H9 (cell line): ENCODE measurements at regions not wholly inside any gene's neighbourhood (a gene's known extent, or its start where the extent isn't known, plus 50 kb on each side); places are given as distances from the start of the nearest gene placed in this dataset.

Source experiments
- DNase-seq: peaks from one replicate; pipeline ENCODE4 v3.0.0-alpha.2; 2017
- H2AFZ ChIP-seq: one replicate; pipeline ENCODE4 v1.6.1; 2013; ENCODE audit warnings: mild to moderate bottlenecking, low read length, control low read depth, moderate library complexity
- H2AK5ac ChIP-seq: 2 replicates; pipeline ENCODE4 v1.6.1; 2013; ENCODE audit warnings: low read length, control low read depth, mixed read lengths; ENCODE audit not compliant: insufficient read length
- H2BK120ac ChIP-seq: one replicate; pipeline ENCODE4 v1.6.1; 2013; ENCODE audit warnings: low read depth, mild to moderate bottlenecking, low read length, control low read depth, inconsistent platforms; ENCODE audit not compliant: poor library complexity, severe bottlenecking
- H2BK12ac ChIP-seq: 2 replicates; pipeline ENCODE4 v1.6.1; 2013; ENCODE audit warnings: low read length, control low read depth, mixed read lengths, low read depth; ENCODE audit not compliant: insufficient read length
- H2BK15ac ChIP-seq: 2 replicates; pipeline ENCODE4 v1.6.1; 2013; ENCODE audit warnings: low read depth, low read length, control low read depth
- H2BK20ac ChIP-seq: one replicate; pipeline ENCODE4 v1.6.1; 2013; ENCODE audit warnings: low read depth, mild to moderate bottlenecking, low read length, control low read depth, inconsistent platforms; ENCODE audit not compliant: poor library complexity, severe bottlenecking
- H2BK5ac ChIP-seq: 2 replicates; pipeline ENCODE4 v1.6.1; 2013; ENCODE audit warnings: low read length, control low read depth, mixed read lengths; ENCODE audit not compliant: insufficient read length
- H3K14ac ChIP-seq: 2 replicates; pipeline ENCODE4 v1.6.1; 2013; ENCODE audit warnings: low read length, control low read depth; ENCODE audit not compliant: insufficient read depth
- H3K18ac ChIP-seq: 2 replicates; pipeline ENCODE4 v1.6.1; 2013; ENCODE audit warnings: low read depth, mild to moderate bottlenecking, mixed read lengths, low read length, control low read depth; ENCODE audit not compliant: insufficient read length
- H3K23ac ChIP-seq: 2 replicates; pipeline ENCODE4 v1.6.1; 2013; ENCODE audit warnings: low read length, control low read depth, mixed read lengths, low read depth; ENCODE audit not compliant: insufficient read length
- H3K23me2 ChIP-seq: 2 replicates; pipeline ENCODE4 v1.6.1; 2013; ENCODE audit warnings: low read depth, mild to moderate bottlenecking, mixed read lengths, low read length, control low read depth; ENCODE audit not compliant: insufficient read length, poor library complexity, severe bottlenecking
- H3K27ac ChIP-seq: 2 replicates; pipeline ENCODE4 v1.5.1; 2013; ENCODE audit warnings: low read length, control low read depth, mixed read lengths, low read depth; ENCODE audit not compliant: insufficient read length
- H3K27me3 ChIP-seq: 2 replicates; pipeline ENCODE4 v1.6.1; 2013; ENCODE audit warnings: low read length, control low read depth, inconsistent platforms; ENCODE audit not compliant: insufficient read depth
- H3K4ac ChIP-seq: 2 replicates; pipeline ENCODE4 v1.6.1; 2013; ENCODE audit warnings: low read depth, mild to moderate bottlenecking, control low read depth, inconsistent platforms, low read length, moderate library complexity
- H3K4me1 ChIP-seq: 2 replicates; pipeline ENCODE4 v1.6.1; 2013; ENCODE audit warnings: low read length, control low read depth, inconsistent platforms; ENCODE audit not compliant: insufficient read depth
- H3K4me2 ChIP-seq: 2 replicates; pipeline ENCODE4 v1.6.1; 2013; ENCODE audit warnings: low read length, control low read depth, mixed read lengths; ENCODE audit not compliant: insufficient read length, insufficient read depth
- H3K56ac ChIP-seq: 2 replicates; pipeline ENCODE4 v1.6.1; 2013; ENCODE audit warnings: low read depth, mild to moderate bottlenecking, mixed read lengths, low read length, control low read depth; ENCODE audit not compliant: insufficient read length
- H3K79me1 ChIP-seq: 2 replicates; pipeline ENCODE4 v1.6.1; 2013; ENCODE audit warnings: low read depth, mild to moderate bottlenecking, moderate library complexity, low read length, control low read depth, inconsistent platforms; ENCODE audit not compliant: insufficient read depth, poor library complexity, severe bottlenecking
- H3K79me2 ChIP-seq: 2 replicates; pipeline ENCODE4 v1.6.1; 2013; ENCODE audit warnings: low read length, control low read depth, inconsistent platforms; ENCODE audit not compliant: insufficient read depth
- H3K9ac ChIP-seq: 2 replicates; pipeline ENCODE4 v1.6.1; 2013; ENCODE audit warnings: low read length, control low read depth, mixed read lengths; ENCODE audit not compliant: insufficient read length; ENCODE audit errors: extremely low read depth
- H3K9me3 ChIP-seq: one replicate; pipeline ENCODE4 v1.6.1; 2013; ENCODE audit warnings: low read depth, low read length, inconsistent platforms; ENCODE audit not compliant: control insufficient read depth
- H3T11ph ChIP-seq: one replicate; pipeline ENCODE4 v1.6.1; 2013; ENCODE audit warnings: mild to moderate bottlenecking, low read length, control low read depth, inconsistent platforms
- H4K20me1 ChIP-seq: one replicate; pipeline ENCODE4 v1.6.1; 2013; ENCODE audit not compliant: control insufficient read depth, insufficient read length, insufficient read depth
- H4K5ac ChIP-seq: 2 replicates; pipeline ENCODE4 v1.6.1; 2013; ENCODE audit warnings: low read depth, mild to moderate bottlenecking, mixed read lengths, low read length, control low read depth; ENCODE audit not compliant: insufficient read length
- H4K8ac ChIP-seq: replicated peaks from 2 replicates; pipeline ENCODE4 v1.6.1; 2013; ENCODE audit warnings: low read length, control low read depth, mixed read lengths, low read depth; ENCODE audit not compliant: insufficient read length
- H4K91ac ChIP-seq: 2 replicates; pipeline ENCODE4 v1.6.1; 2013; ENCODE audit warnings: low read depth, mild to moderate bottlenecking, moderate library complexity, mixed read lengths, low read length, control low read depth; ENCODE audit not compliant: insufficient read length
- H3K27ac Mint-ChIP-seq, 3 experiments: 2 replicates in 2 of 3; 3 replicates in 1 of 3; pipeline ENCODE4 v1.8.0; 2020 to 2021; ENCODE audit warnings: mixed read lengths in 3 of 3, mild to moderate bottlenecking in 1 of 3, moderate library complexity in 1 of 3
- H3K27me3 Mint-ChIP-seq: 2 replicates; pipeline ENCODE4 v1.8.0; 2021; ENCODE audit warnings: low read depth, mild to moderate bottlenecking, moderate library complexity, mixed read lengths
- H3K36me3 Mint-ChIP-seq, 3 experiments: 2 replicates in 2 of 3; 3 replicates in 1 of 3; pipeline ENCODE4 v1.8.0; 2020 to 2021; ENCODE audit warnings: low read depth in 3 of 3, mixed read lengths in 3 of 3; ENCODE audit not compliant: insufficient read depth in 1 of 3
- H3K4me1 Mint-ChIP-seq, 2 experiments: 2 replicates each; pipeline ENCODE4 v1.8.0; 2020; ENCODE audit warnings: mixed read lengths in 2 of 2
- H3K4me3 Mint-ChIP-seq, 2 experiments: 2 replicates in 1 of 2; 3 replicates in 1 of 2; pipeline ENCODE4 v1.8.0; 2020 to 2021; ENCODE audit warnings: mild to moderate bottlenecking in 2 of 2, mixed read lengths in 2 of 2, moderate library complexity in 1 of 2
- H3K9me3 Mint-ChIP-seq, 2 experiments: 2 replicates in 1 of 2; 3 replicates in 1 of 2; pipeline ENCODE4 v1.8.0; 2020; ENCODE audit warnings: mild to moderate bottlenecking in 2 of 2, mixed read lengths in 2 of 2, moderate library complexity in 1 of 2
- CTCF ChIP-seq: fragments of 200-600 bp; sonication (generic); conservative IDR thresholded peaks from 3 replicates; pipeline ENCODE4 v1.8.0; 2021; ENCODE audit warnings: antibody characterized with exemption, mild to moderate bottlenecking
- WGBS: extraction: QIAGEN DNeasy Blood & Tissue Kit; methylation state at CpG from one replicate; pipeline ENCODE4 v1.1.7; 2013; ENCODE audit warnings: missing lambda C conversion rate, low lambda C conversion rate, mixed read lengths; ENCODE audit not compliant: insufficient read length; ENCODE audit errors: extremely low coverage; 5-methylcytosine and 5-hydroxymethylcytosine counted together

- no peak overlapping the region for H2BK15ac ChIP-seq
- H3K14ac ChIP-seq, result no peak overlapping the region
- no peaks in the 10 kb centered on the region for H3K4me1 ChIP-seq
- H2BK20ac ChIP-seq, result no peak overlapping the region
- no peak overlapping the region for H4K8ac ChIP-seq
- no peak overlapping the region for H3K23ac ChIP-seq
- no peak overlapping the region for H2AK5ac ChIP-seq
- no peaks in the 10 kb centered on the region for H3K23me2 ChIP-seq
- H3K9me3 Mint-ChIP-seq, result no peaks in the 10 kb centered on the region
- no peak overlapping the region for H3K27ac ChIP-seq
- no peak overlapping the region for H4K5ac ChIP-seq
- H3K18ac ChIP-seq, result no peak overlapping the region
- H3K27me3 ChIP-seq, result no peaks in the 10 kb centered on the region
- no peaks in the 10 kb centered on the region for H3K79me2 ChIP-seq
- no peak for DNase-seq
- no CpG with 5 or more reads among the region's 2 CpGs for WGBS
- TF ChIP-seq CTCF, result no peak
- H3T11ph ChIP-seq, result no peak overlapping the region
- no peak overlapping the region for H4K91ac ChIP-seq
- H3K27me3 Mint-ChIP-seq, result no peaks in the 10 kb centered on the region
- H3K4me3 Mint-ChIP-seq, result no peak overlapping the region
- no peak overlapping the region for H2BK120ac ChIP-seq
- H3K4ac ChIP-seq, result no peak overlapping the region
- no peaks in the 10 kb centered on the region for H4K20me1 ChIP-seq
- no peak overlapping the region for H2BK12ac ChIP-seq
- no peaks in the 10 kb centered on the region for H3K36me3 Mint-ChIP-seq
- H2BK5ac ChIP-seq, result no peak overlapping the region
- H3K9me3 ChIP-seq, result no peaks in the 10 kb centered on the region
- no peaks in the 10 kb centered on the region for H3K79me1 ChIP-seq
- no peak overlapping the region for H3K27ac Mint-ChIP-seq
- H3K4me1 Mint-ChIP-seq, result peaks cover 5 to 14% of the 10 kb centered on the region in 2 experiments
- no peak overlapping the region for H3K4me2 ChIP-seq
- no peak overlapping the region for H2AFZ ChIP-seq
- no peak overlapping the region for H3K9ac ChIP-seq
- H3K56ac ChIP-seq, result no peak overlapping the region
Observed at GRCh38 chrX:115387327-115387726, 97.8 kb downstream of the LUZP4 start.
